Occipital lobe (tissue), 1 donor: ENCODE measurements at regions not wholly inside any gene's neighbourhood (a gene's known extent, or its start where the extent isn't known, plus 50 kb on each side); places are given as distances from the start of the nearest gene placed in this dataset.

Experiments
- DNase-seq: peaks from one replicate; lab custom pipeline; 2025; lab: John Stamatoyannopoulos, UW

- DNase-seq: no peak
Measured at GRCh38 chr9:23306731-23307130, 519.3 kb downstream of the ELAVL2 start.

- DNase-seq: no peak
Measured at GRCh38 chr9:23307731-23308513, 518.1 kb downstream of the ELAVL2 start.

- DNase-seq: no peak
Measured at GRCh38 chr9:23309800-23310199, 516.2 kb downstream of the ELAVL2 start.

GRCh38 chr9:23314247-23314646 is 511.8 kb downstream of the ELAVL2 start:
- no peak for DNase-seq

- DNase-seq: no peak
Measured at GRCh38 chr9:23319092-23319491, 506.9 kb downstream of the ELAVL2 start.

- DNase-seq: no peak
Measured at GRCh38 chr9:23321049-23321448, 505.0 kb downstream of the ELAVL2 start.

- DNase-seq: no peak
Measured at GRCh38 chr9:23322392-23322791, 503.6 kb downstream of the ELAVL2 start.

GRCh38 chr9:23324511-23324910 is 501.5 kb downstream of the ELAVL2 start:
- no peak for DNase-seq

- no peak for DNase-seq
Measured at GRCh38 chr9:23326597-23326996, 499.4 kb downstream of the ELAVL2 start.

- no peak for DNase-seq
Measured at GRCh38 chr9:23341346-23341745, 484.7 kb downstream of the ELAVL2 start.

- no peak for DNase-seq
Measured at GRCh38 chr9:23342291-23342690, 483.7 kb downstream of the ELAVL2 start.

- DNase-seq: no peak
Measured at GRCh38 chr9:23343226-23343625, 482.8 kb downstream of the ELAVL2 start.

GRCh38 chr9:23361096-23361495 is 464.9 kb downstream of the ELAVL2 start:
- no peak for DNase-seq

- DNase-seq: no peak
Measured at GRCh38 chr9:23372703-23373102, 453.3 kb downstream of the ELAVL2 start.

GRCh38 chr9:23375511-23375910 is 450.5 kb downstream of the ELAVL2 start:
- DNase-seq: no peak

GRCh38 chr9:23379842-23380241 is 446.2 kb downstream of the ELAVL2 start:
- DNase-seq: no peak

GRCh38 chr9:23380821-23381220 is 445.2 kb downstream of the ELAVL2 start:
- DNase-seq: no peak

GRCh38 chr9:23382418-23382817 is 443.6 kb downstream of the ELAVL2 start:
- no peak for DNase-seq

- no peak for DNase-seq
Measured at GRCh38 chr9:23394189-23394588, 431.9 kb downstream of the ELAVL2 start.

GRCh38 chr9:23408874-23409273 is 417.2 kb downstream of the ELAVL2 start:
- DNase-seq: no peak

GRCh38 chr9:23412046-23412445 is 414.0 kb downstream of the ELAVL2 start:
- no peak for DNase-seq

GRCh38 chr9:23412458-23412857 is 413.6 kb downstream of the ELAVL2 start:
- no peak for DNase-seq

- no peak for DNase-seq
Measured at GRCh38 chr9:23413541-23413940, 412.5 kb downstream of the ELAVL2 start.

GRCh38 chr9:23423999-23424398 is 402.0 kb downstream of the ELAVL2 start:
- DNase-seq: no peak
